GM21381 (cell line): ENCODE measurements at regions not wholly inside any gene's neighbourhood (a gene's known extent, or its start where the extent isn't known, plus 50 kb on each side); places are given as distances from the start of the nearest gene placed in this dataset.

Source experiments
- ATAC-seq: cut with Tn5 transposase; IDR thresholded peaks from one replicate; pipeline ENCODE4 v1.9.1; 2021; ENCODE audit warnings: mild to moderate bottlenecking, moderate library complexity; ENCODE audit not compliant: unreplicated experiment

- no peak for ATAC-seq
Observed at GRCh38 chr16:51449441-51449840, 298.4 kb upstream of the SALL1 start.

- ATAC-seq = no peak
Observed at GRCh38 chr16:51445250-51445649, 294.2 kb upstream of the SALL1 start.

GRCh38 chr16:51443934-51444333, 292.9 kb upstream of the SALL1 start:
- ATAC-seq = no peak

GRCh38 chr16:51442141-51442870, 291.2 kb upstream of the SALL1 start:
- ATAC-seq = no peak

GRCh38 chr16:51440131-51440889, 289.2 kb upstream of the SALL1 start:
- no peak for ATAC-seq

GRCh38 chr16:51439271-51439670, 288.2 kb upstream of the SALL1 start:
- no peak for ATAC-seq

GRCh38 chr16:51436742-51437141, 285.7 kb upstream of the SALL1 start:
- no peak for ATAC-seq

- ATAC-seq = no peak
Observed at GRCh38 chr16:51434567-51435198, 283.6 kb upstream of the SALL1 start.

GRCh38 chr16:51433599-51433998, 282.5 kb upstream of the SALL1 start:
- ATAC-seq = no peak

GRCh38 chr16:51431517-51432241, 280.6 kb upstream of the SALL1 start:
- no peak for ATAC-seq

- no peak for ATAC-seq
Observed at GRCh38 chr16:51430716-51431369, 279.8 kb upstream of the SALL1 start.

GRCh38 chr16:51429041-51429440, 278.0 kb upstream of the SALL1 start:
- ATAC-seq = no peak

- no peak for ATAC-seq
Observed at GRCh38 chr16:51427085-51427484, 276.0 kb upstream of the SALL1 start.

GRCh38 chr16:51426276-51426675, 275.2 kb upstream of the SALL1 start:
- no peak for ATAC-seq

GRCh38 chr16:51420247-51420646, 269.2 kb upstream of the SALL1 start:
- no peak for ATAC-seq

- ATAC-seq = no peak
Observed at GRCh38 chr16:51419768-51420167, 268.7 kb upstream of the SALL1 start.

- ATAC-seq = no peak
Observed at GRCh38 chr16:51418258-51418657, 267.2 kb upstream of the SALL1 start.

GRCh38 chr16:51416926-51417325, 265.9 kb upstream of the SALL1 start:
- ATAC-seq = no peak

GRCh38 chr16:51410125-51410524, 259.1 kb upstream of the SALL1 start:
- ATAC-seq = no peak

GRCh38 chr16:51409001-51409675, 258.1 kb upstream of the SALL1 start:
- no peak for ATAC-seq
